K562 (cell line): ENCODE measurements at regions not wholly inside any gene's neighbourhood (a gene's known extent, or its start where the extent isn't known, plus 50 kb on each side); places are given as distances from the start of the nearest gene placed in this dataset.

Source experiments
- ATAC-seq: fragments of 200-7000 bp; cut with Tn5 transposase; 3 replicates; pipeline ENCODE4 v1.9.1; 2020; ENCODE audit warnings: moderate library complexity
- BruUV-seq: library from RNA; stranded (reverse); fragments of 400-500 nt; replicated peaks from 2 replicates; lab custom pipeline; 2021; lab: Mats Ljungman, UMichigan
- CTCF ChIA-PET: fragments of 300-600 bp; formaldehyde crosslinking; extraction: SDS; loops from one replicate; lab custom pipeline; 2021; ENCODE audit warnings: low intra/inter-chr PET ratio; lab: Yijun Ruan, JAX
- POLR2A ChIA-PET: fragments of 300-600, 350-650 bp; sonication (Branson Sonifier 250); formaldehyde crosslinking; extraction: SDS; loops from one replicate; lab custom pipeline; 2021; ENCODE audit warnings: antibody characterized with exemption, inconsistent platforms; lab: Yijun Ruan, JAX
- DNase-seq, 4 experiments: peaks; one replicate each; pipeline versions ENCODE4 v3.0.0 to v3.0.0-alpha.2; 2011 to 2018; ENCODE audit warnings: low spot score in 3 of 4, mixed read lengths in 3 of 4; ENCODE audit errors: extremely low read depth in 1 of 4
- FAIRE-seq: peaks from 2 replicates; lab custom pipeline; 2011; peaks lifted over from hg19 to GRCh38; lab: Jason Lieb, UNC
- H2AFZ ChIP-seq: 2 replicates; pipeline ENCODE4 v1.6.0; 2011; ENCODE audit warnings: low read depth, low read length, control low read depth, inconsistent platforms
- H3K27ac ChIP-seq: fragments of 200-600 bp; 3 replicates; pipeline ENCODE4 v1.8.0; 2011; ENCODE audit warnings: low read depth, mild to moderate bottlenecking, control low read depth, inconsistent platforms, low read length, moderate library complexity, mixed read lengths; ENCODE audit errors: extremely low read depth
- H3K27me3 ChIP-seq, 2 experiments: fragments of 300-600 bp in 1 of 2; 2 replicates in 1 of 2; 3 replicates in 1 of 2; pipeline versions ENCODE4 v1.6.0 to v1.8.0; 2011; ENCODE audit warnings: inconsistent platforms in 2 of 2, low read length in 2 of 2, mild to moderate bottlenecking in 1 of 2, mixed read lengths in 1 of 2, moderate library complexity in 1 of 2; ENCODE audit not compliant: control insufficient read depth in 2 of 2, insufficient read depth in 2 of 2
- H3K36me3 ChIP-seq: fragments of 300-600 bp; 3 replicates; pipeline ENCODE4 v1.8.0; 2011; ENCODE audit warnings: mild to moderate bottlenecking, low read length, inconsistent platforms; ENCODE audit not compliant: control insufficient read depth, insufficient read depth
- H3K4me1 ChIP-seq, 2 experiments: fragments of 200-600 bp in 1 of 2; replicated peaks in 1 of 2; 2 replicates in 1 of 2; 3 replicates in 1 of 2; pipeline versions ENCODE4 v1.5.1 to v1.8.0; 2011; ENCODE audit warnings: inconsistent platforms in 2 of 2, low read length in 2 of 2, mild to moderate bottlenecking in 1 of 2, mixed read lengths in 1 of 2, moderate library complexity in 1 of 2; ENCODE audit not compliant: control insufficient read depth in 2 of 2, insufficient read depth in 2 of 2
- H3K4me2 ChIP-seq: 2 replicates; pipeline ENCODE4 v1.6.1; 2011; ENCODE audit warnings: low read length, control low read depth, inconsistent platforms, mixed read lengths; ENCODE audit not compliant: insufficient read depth
- H3K4me3 ChIP-seq: fragments of 200-600 bp; sonication (generic), shearing (Covaris generic); 2 replicates; pipeline ENCODE4 v1.5.1; 2016; ENCODE audit warnings: control low read depth, inconsistent platforms
- H3K79me2 ChIP-seq: fragments of 200-600 bp; 3 replicates; pipeline ENCODE4 v1.8.0; 2011; ENCODE audit warnings: low read length, inconsistent platforms; ENCODE audit not compliant: control insufficient read depth, insufficient read depth
- H3K9ac ChIP-seq, 2 experiments: 2 replicates each; pipeline versions ENCODE4 v1.6.0 to v1.6.1; 2011; ENCODE audit warnings: low read depth in 2 of 2, low read length in 2 of 2, control low read depth in 1 of 2, inconsistent platforms in 1 of 2, mild to moderate bottlenecking in 1 of 2, mixed read lengths in 1 of 2; ENCODE audit not compliant: insufficient read depth in 1 of 2
- H3K9me1 ChIP-seq: one replicate; pipeline ENCODE4 v1.6.0; 2011; ENCODE audit warnings: inconsistent platforms, mild to moderate bottlenecking, low read length, moderate library complexity; ENCODE audit not compliant: control insufficient read depth, insufficient read depth
- H3K9me3 ChIP-seq: replicated peaks from 2 replicates; pipeline ENCODE4 v1.5.1; 2011; ENCODE audit warnings: low read depth, low read length, inconsistent platforms; ENCODE audit not compliant: control insufficient read depth, insufficient read depth
- H4K20me1 ChIP-seq: replicated peaks from 2 replicates; pipeline ENCODE4 v1.6.1; 2011; ENCODE audit warnings: low read length, inconsistent platforms, mixed read lengths; ENCODE audit not compliant: control insufficient read depth, insufficient read depth
- CHCHD3 ChIP-seq: fragments of 250-450 bp; sonication (Bioruptor Pico); IDR thresholded peaks from 2 replicates; pipeline ENCODE4 v2.1.2; 2022; ENCODE audit warnings: mild to moderate bottlenecking
- HDAC2 ChIP-seq: fragments of 450-650 bp; IDR thresholded peaks from 2 replicates; pipeline ENCODE4 v1.6.1; 2016; ENCODE audit warnings: mild to moderate bottlenecking
- LEF1 ChIP-seq: fragments of 450-650 bp; IDR thresholded peaks from 2 replicates; pipeline ENCODE4 v1.6.1; 2016; ENCODE audit warnings: mild to moderate bottlenecking
- NFIX ChIP-seq: fragments of 250-450 bp; sonication (Bioruptor Pico); IDR thresholded peaks from 2 replicates; pipeline ENCODE4 v1.4.0; 2020; ENCODE audit warnings: low read depth, mild to moderate bottlenecking, moderate library complexity
- PHTF2 ChIP-seq: fragments of 250-450 bp; sonication (Bioruptor Pico); IDR thresholded peaks from 2 replicates; pipeline ENCODE4 v1.5.0; 2021; ENCODE audit warnings: mild to moderate bottlenecking
- SIRT6 ChIP-seq: IDR thresholded peaks from one replicate; pipeline ENCODE4 v1.6.1; 2012; ENCODE audit warnings: low read depth, mild to moderate bottlenecking, control low read depth, inconsistent platforms, low read length, moderate library complexity
- XRCC5 ChIP-seq: fragments of 200-400 bp; formaldehyde crosslinking; IDR thresholded peaks from 2 replicates; pipeline ENCODE4 v1.6.1; 2017; ENCODE audit warnings: low read depth, mild to moderate bottlenecking, low read length
- YY1 ChIP-seq, 3 experiments: IDR thresholded peaks; 2 replicates each; pipeline ENCODE4 v1.6.1; 2011; ENCODE audit warnings: low read length in 2 of 3, mild to moderate bottlenecking in 2 of 3, moderate library complexity in 2 of 3, borderline replicate concordance in 1 of 3, control low read depth in 1 of 3, low read depth in 1 of 3; ENCODE audit not compliant: insufficient read depth in 3 of 3, insufficient replicate concordance in 2 of 3, control insufficient read depth in 1 of 3, insufficient read length in 1 of 3; ENCODE audit errors: extremely low read depth in 1 of 3
- ZFX ChIP-seq: sonication (generic); formaldehyde crosslinking; IDR thresholded peaks from 2 replicates; pipeline ENCODE4 v1.8.0; 2022; ENCODE audit warnings: mild to moderate bottlenecking, missing genetic modification reagents, moderate library complexity
- WGBS: fragments of 100-300 bp; shearing (Covaris generic); methylation state at CpG from one replicate; pipeline ENCODE4 v1.1.6; 2016; ENCODE audit warnings: low coverage, mixed read lengths; ENCODE audit not compliant: insufficient coverage; ENCODE audit errors: missing lambda C conversion rate; 5-methylcytosine and 5-hydroxymethylcytosine counted together
- in situ Hi-C: fragments of 300-500 bp; cut with MboI; formaldehyde crosslinking; loops from 4 replicates; pipeline ENCODE4 v1.15.0; 2018; ENCODE audit warnings: inconsistent platforms, mixed read lengths
- intact Hi-C: fragments of 100-400 bp; cut with micrococcal nuclease; formaldehyde crosslinking; loops from 2 replicates; pipeline ENCODE4 v1.14.2; 2022
- TF ChIP-seq, protein P1 (sequence below), 2 experiments: IDR thresholded peaks; 2 replicates each; pipeline ENCODE4 v1.6.1; 2012; ENCODE audit warnings: improper control_type of control experiment in 2 of 2, low read depth in 2 of 2, low read length in 2 of 2, borderline replicate concordance in 1 of 2

DNA sequence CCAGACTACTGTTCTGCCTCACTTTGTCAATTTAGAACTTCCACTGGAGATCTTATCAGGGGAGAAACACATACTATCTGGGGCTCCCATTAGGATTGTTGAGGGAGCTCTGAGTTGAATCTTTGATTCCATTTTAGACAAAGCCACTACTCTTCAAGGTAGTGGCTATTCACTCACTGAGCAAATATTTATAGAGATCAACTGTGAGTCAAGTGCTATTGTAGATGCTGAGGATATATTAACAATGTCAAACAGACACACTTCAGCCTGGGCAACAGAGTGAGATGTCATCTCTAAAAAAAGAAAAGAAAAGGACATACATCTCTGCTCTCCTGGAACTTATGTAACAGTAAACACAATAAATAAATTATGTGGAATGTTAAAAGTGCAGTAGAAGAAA, 315.3 kb downstream of the PTEN start:
- Histone ChIP-seq H3K79me2 (no peaks in the 10 kb centered on the region), H3K27ac (no peak overlapping the region), H3K36me3 (no peaks in the 10 kb centered on the region), H3K9me1 (no peaks in the 10 kb centered on the region), H4K20me1 (no peaks in the 10 kb centered on the region), H3K4me3 (no peak overlapping the region), H3K4me2 (no peak overlapping the region), H3K4me1 (no peaks in the 10 kb centered on the region), H3K9me3 (no peaks in the 10 kb centered on the region), H3K27me3 (no peaks in the 10 kb centered on the region), H3K9ac (no peak overlapping the region), H2AFZ (no peak overlapping the region)
- DNase-seq (no peak), ATAC-seq (no peak), FAIRE-seq (no peak)
- no peak for TF ChIP-seq YY1 (IDR thresholded peaks at IDR 0.05; ENCODE audit: borderline replicate concordance in 1 of 3, control insufficient read depth in 1 of 3, extremely low read depth in 1 of 3, insufficient read depth in 3 of 3, insufficient read length in 1 of 3, insufficient replicate concordance in 2 of 3, low read depth in 1 of 3, low read length in 2 of 3)
- TF ChIP-seq LEF1 = no peak
- no peak for TF ChIP-seq PHTF2 (CRISPR knock-in tag)
- ChIA-PET CTCF (no interaction called here), POLR2A (interaction anchor here (0.7 kb wide), 1 partner anchor 1789 kb away, joined by 3 read pairs; no protein-coding TSS in a partner anchor)
- BruUV-seq = no TSS peak
- in situ Hi-C loops (no loop called here), intact Hi-C loops (no loop called here)

DNA sequence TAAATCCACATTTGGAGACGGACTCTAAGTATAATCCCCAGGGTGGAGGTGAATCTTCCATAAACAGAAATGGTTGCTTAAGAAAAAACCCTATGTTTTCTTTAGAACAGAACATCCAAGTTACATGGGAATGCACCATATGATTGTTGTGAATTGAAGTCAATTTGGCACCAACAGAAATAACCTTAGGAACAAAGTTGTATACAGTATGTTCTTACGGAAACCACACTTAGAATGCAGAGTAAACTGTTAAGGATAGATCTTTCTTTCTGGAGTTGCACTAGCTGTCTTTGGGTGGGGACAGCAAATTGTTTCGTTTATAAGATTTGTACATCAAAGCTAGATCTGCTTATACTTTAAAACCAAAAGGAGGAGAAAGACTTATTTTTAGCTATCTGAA, 316.4 kb downstream of the PTEN start:
- in situ Hi-C loops (no loop called here), intact Hi-C loops (no loop called here)
- no peak overlapping the region for H3K27ac ChIP-seq
- no peaks in the 10 kb centered on the region for H3K36me3 ChIP-seq
- H3K79me2 ChIP-seq = no peaks in the 10 kb centered on the region
- H4K20me1 ChIP-seq = no peaks in the 10 kb centered on the region
- DNase-seq = no peak
- no TSS peak for BruUV-seq
- ATAC-seq = no peak
- H3K27me3 ChIP-seq = no peaks in the 10 kb centered on the region
- 0% methylated on average over 3 of the region's 3 CpGs for WGBS
- no peak overlapping the region for H3K4me3 ChIP-seq
- H3K9ac ChIP-seq = no peak overlapping the region
- no peaks in the 10 kb centered on the region for H3K9me3 ChIP-seq
- no peak overlapping the region for H2AFZ ChIP-seq
- FAIRE-seq = no peak
- H3K4me1 ChIP-seq = no peaks in the 10 kb centered on the region
- H3K9me1 ChIP-seq = no peaks in the 10 kb centered on the region
- POLR2A ChIA-PET = no interaction called here
- no peak overlapping the region for H3K4me2 ChIP-seq
- CTCF ChIA-PET = no interaction called here
- no peak for TF ChIP-seq NFIX (CRISPR knock-in tag)
- TF ChIP-seq XRCC5 = no peak
- no peak for TF ChIP-seq CHCHD3 (CRISPR knock-in tag)
- no peak for TF ChIP-seq SIRT6
- TF ChIP-seq HDAC2 = no peak
- TF ChIP-seq, protein P1, sequence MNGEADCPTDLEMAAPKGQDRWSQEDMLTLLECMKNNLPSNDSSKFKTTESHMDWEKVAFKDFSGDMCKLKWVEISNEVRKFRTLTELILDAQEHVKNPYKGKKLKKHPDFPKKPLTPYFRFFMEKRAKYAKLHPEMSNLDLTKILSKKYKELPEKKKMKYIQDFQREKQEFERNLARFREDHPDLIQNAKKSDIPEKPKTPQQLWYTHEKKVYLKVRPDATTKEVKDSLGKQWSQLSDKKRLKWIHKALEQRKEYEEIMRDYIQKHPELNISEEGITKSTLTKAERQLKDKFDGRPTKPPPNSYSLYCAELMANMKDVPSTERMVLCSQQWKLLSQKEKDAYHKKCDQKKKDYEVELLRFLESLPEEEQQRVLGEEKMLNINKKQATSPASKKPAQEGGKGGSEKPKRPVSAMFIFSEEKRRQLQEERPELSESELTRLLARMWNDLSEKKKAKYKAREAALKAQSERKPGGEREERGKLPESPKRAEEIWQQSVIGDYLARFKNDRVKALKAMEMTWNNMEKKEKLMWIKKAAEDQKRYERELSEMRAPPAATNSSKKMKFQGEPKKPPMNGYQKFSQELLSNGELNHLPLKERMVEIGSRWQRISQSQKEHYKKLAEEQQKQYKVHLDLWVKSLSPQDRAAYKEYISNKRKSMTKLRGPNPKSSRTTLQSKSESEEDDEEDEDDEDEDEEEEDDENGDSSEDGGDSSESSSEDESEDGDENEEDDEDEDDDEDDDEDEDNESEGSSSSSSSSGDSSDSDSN (IDR thresholded peaks at IDR 0.05; ENCODE audit: borderline replicate concordance in 1 of 2, low read depth in 2 of 2, low read length in 2 of 2) = no peak
- TF ChIP-seq ZFX = no peak
